ENCODE measurements at regions not wholly inside any gene's neighbourhood (a gene's known extent, or its start where the extent isn't known, plus 50 kb on each side); places are given as distances from the start of the nearest gene placed in this dataset.

GRCh38 chr6:45772051-45772450 lies 243.6 kb downstream of the CLIC5 start:
- TF ChIP-seq CTCF (conservative IDR thresholded peaks at IDR 0.05; ENCODE audit: low read depth, low read length), result no peak
- no peak for TF ChIP-seq RFX5 (IDR thresholded peaks at IDR 0.05; ENCODE audit: low read depth, low read length)
- TF ChIP-seq SMC3 (IDR thresholded peaks at IDR 0.05; ENCODE audit: low read depth, low read length), result no peak
